AG08396 (cell line): ENCODE measurements at regions not wholly inside any gene's neighbourhood (a gene's known extent, or its start where the extent isn't known, plus 50 kb on each side); places are given as distances from the start of the nearest gene placed in this dataset.
"Not testable (repeated sequence)": the region's sequence is repeated elsewhere in the genome, so short reads cannot be mapped to it uniquely, and the experiment has no call there.

ENCODE experiments used
- DNase-seq: peaks from one replicate; pipeline ENCODE4 v3.0.0; 2012; ENCODE audit warnings: low spot score, mixed read lengths

DNA sequence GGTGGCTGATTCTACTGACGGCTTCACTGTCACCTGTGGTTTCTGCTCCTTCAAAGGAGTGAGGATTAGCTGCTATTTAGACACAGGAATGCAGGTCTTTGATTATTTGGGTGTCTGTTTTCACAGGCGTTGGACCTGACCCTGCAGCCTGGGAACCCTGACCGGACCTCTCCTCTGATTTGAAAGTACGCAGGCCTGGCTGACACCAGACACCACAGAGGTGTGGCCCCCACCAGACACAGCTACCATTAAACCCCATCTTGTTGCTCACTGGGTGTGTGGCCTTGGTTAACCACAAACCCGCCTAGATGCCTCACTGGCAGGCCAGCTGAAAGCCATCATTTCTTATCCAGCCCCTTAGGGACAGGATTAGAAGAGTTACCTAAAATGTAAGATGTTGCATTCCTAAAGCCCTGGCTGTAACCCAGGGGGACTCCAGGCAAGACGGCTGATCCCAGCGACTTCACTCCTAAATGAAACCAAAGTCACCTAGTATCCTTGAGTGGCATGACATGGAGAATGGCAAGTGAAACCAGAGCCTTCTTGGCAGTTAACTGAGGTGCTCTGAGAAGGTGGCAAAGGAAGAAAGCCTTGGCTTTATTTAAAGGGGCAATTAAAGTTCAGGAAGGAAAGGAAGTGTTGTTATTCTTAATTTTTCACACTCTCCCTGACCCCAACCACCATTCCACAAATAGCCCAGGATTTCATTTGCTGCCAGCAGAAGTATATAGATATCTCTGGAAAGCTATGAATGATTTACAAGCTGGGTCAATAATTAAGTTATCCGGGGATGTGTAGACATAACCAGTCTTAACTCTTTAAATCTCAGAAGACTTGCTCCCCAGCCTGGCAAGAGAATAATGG lies 169.9 kb downstream of the QRSL1 start:
- DNase-seq, result peak; percentile 29

DNA sequence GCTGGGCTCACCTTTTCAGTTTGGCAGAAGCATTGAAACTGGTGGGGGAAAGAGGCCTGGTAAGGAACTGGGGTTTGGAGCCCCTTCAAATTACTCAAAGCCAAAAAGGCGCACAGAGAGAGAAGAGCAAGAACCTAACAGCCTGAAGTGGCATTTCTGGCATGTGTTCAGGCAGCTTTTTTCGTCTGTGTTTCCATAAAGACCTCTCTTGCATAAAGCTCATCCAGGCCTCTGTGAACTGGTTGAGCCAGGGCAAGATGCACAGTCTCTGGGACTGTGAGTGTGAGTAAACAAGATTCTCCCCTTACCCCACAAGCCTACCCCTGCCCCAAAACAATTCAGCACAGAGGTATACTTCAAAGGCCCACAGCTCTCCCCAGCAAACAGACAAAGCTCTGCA lies 167.8 kb downstream of the QRSL1 start:
- DNase-seq, result no peak

DNA sequence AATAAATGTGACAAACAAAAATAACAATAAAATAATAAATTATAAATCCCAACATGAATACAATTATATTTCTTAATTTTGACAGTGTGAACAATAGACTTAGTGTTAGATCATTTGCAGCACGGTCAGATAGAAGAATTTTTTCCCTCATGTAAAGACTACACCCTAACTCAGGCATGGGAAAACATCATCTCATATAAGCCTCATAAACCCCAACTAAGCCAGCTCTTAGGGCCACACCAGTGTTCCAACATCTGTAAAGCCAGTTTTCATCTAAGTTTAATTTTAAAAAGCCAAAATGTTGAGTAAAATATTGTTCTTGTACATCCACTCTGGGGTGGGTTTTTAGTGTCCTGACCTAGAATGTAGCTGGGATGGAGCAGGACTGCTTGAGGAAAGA lies 167.4 kb downstream of the QRSL1 start:
- DNase-seq, result no peak

DNA sequence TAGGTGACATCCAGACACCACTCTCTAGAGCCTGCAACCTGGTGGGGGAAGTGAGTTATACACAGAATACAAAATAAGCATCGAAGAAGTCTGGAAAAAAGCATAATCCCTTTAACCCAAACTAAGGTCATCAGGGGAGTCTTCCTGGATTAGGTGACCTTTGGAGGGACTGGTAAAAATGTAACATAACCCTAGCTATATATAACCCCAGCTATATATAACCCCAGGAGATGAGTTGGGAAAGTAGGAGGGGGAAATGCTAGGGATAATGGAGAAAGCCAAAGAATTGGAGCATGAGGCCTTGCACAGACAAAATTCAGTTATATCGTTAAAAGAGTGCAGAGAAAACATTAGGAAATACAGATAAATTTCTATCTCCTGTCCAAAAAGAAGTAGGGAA lies 164.8 kb downstream of the QRSL1 start:
- DNase-seq, result no peak

DNA sequence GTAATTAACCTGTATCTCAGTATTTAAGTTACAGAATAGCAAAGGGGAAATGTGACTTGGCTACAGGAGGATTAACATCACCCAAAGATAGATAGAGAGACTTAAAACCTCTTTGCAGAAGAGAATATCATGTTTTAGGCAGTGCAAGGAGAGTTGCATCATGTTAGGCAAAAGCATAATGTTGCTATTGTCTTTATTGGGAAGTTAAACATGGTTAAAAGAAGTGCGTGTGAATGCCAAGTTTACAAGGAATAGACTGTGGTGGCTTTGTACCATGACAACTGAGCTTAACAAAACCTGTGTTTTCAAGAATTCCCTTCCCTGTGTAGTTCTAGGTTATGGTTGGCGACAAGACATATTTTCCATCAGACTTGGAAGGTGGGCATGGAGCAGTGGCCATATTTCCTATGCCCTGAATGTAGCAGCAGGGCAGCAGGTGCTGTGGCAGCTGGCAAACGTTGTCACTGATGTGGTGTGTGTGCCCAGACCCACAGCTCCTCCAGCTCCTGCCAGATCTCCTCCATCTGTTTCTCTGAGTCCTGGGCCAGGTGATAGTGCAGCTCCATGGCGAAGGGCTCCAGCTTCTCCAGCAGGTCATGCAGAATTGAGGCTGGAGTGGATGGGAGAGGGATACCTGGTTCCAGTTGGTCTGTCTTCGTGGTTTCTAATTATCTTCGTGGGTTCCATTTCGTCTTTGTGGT lies 163.3 kb downstream of the QRSL1 start:
- DNase-seq, result no peak

DNA sequence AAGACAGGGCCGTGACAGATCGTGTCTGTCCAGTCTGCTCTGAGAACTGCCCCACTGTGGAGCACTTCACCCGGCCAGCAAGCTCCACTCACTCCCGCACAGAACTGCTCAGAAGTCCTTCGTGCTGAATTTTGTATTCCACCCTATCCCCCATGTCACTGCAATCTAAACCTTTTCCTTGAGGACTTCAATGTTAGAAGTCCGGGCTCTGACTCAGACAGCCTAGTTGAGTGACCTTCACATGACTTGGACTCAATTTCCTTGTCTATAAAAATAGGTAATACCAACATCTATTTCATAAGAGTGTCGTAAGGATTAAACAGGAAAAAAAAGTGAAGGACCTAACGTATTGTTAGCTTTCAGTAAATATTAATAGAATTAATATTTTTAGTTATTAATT lies 161.6 kb downstream of the QRSL1 start:
- DNase-seq, result no peak

DNA sequence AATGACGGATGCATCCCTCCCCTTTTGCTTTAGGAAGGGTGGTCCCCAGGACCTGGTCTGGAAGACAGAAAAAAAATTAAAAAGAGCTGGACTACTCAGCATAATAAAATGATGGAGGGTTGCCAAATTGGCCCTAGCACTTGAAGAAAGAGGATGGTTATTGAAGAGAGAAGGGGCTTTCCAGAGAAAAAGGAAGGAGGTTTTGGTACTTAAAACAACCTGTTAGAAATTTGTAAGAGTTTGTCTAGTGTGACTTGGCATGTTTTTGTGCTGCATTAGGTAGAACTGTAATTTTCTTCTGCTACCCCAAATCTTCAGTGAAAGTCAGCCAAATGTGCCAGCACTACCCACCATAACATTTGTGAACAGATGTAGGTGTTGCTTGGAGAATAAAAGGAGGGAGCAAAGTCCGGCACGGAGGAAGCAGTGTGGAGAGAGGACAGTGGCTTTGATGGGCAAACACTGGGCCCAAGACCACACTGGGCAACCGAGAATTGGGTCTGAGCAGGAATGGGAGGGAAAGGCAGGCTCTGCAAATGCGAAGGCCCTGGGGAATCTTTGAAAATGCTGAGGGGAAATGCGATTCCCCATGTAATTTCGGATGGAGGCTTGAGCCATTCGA lies 160.9 kb downstream of the QRSL1 start:
- no peak for DNase-seq

DNA sequence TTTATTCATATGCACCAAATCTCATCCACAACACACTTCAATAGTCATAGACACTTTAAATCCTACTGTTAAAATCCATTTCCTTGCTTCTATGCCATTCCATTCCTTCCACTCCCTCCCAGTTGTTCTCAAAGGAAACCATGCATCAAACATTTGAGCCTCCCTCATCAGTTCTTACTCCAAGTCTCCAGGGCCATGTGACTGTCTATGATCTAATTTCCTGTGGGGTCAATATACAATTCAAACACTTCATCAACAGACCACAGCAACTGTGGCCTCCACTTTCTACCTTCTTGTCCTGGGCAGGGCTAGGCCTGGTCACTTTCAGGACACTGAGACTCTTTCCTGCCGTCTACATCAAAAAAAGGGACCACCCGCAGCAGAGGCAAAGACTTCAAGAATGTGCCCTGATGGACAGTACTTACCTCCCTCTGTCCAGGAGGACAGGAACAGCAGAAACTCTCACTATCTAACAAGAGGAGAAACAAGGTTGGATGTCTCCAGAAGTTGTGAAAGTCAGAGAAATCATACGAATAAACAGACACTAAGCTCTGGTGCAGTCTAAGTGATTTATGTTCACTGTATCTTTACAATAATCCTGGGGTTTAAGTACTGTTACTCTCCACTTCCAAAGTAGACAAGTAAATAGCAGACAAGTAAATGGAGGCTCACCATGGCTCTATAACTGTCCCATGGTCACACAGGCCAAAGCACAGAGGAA lies 160.2 kb downstream of the QRSL1 start:
- DNase-seq, result no peak

DNA sequence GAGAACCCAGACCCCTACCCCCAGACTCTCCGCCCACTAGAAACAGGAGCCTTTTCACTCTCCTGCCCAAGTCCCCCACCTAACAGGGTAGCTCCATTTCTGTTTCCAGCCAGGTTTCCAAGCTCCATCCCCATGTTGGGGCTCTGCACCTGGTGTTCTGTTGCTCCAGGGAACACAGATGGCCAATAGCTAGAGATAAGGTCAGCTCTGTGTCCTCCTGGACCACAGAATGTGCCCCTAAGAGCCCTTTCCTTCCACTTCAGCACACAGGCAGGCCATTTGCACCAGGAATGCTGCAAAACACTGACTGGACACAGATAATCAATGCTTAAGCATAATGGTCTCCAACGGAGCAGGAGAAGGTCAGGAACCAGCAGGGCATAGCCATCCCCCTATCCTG lies 159.4 kb downstream of the QRSL1 start:
- no peak for DNase-seq

DNA sequence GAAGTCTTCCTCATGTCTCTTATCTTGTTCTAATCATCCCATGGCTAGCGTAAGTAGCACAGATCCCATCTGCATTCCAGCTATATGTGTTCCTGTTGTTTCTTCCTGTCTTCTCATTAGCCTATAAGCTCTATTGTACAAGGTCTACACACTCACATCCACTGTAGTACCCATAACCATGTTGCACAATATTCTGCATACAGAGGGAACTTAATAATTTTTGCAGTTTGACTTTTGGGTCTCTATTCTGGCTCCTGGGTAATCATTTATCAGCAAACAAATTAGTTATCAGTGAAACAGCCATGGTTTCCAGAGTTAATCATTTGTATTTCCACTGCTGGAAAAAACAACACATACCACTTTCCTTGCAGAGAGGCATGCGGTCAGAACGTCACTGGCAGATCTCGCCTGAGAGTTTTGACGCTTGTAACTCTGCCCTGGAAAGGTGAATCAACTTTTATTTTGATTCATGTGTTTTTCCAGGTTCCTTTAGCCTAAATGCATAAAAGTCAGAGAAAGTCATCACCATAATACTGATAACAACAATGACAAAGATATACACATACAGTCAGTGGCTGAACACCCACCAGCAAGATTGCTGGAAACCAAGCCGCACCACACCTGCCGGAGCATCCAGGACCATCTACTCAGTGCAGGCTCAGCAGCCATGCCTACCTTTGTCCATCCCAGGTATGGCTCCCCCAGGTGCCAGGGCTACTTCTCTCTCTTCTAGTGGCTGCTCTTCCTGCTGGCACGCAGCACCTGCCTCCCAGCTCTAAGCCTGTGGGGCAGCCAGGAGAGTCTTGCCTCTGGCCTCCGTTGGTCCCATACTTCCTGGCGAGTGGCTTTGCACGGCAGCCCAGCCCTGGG lies 158.2 kb downstream of the QRSL1 start:
- DNase-seq, result no peak

DNA sequence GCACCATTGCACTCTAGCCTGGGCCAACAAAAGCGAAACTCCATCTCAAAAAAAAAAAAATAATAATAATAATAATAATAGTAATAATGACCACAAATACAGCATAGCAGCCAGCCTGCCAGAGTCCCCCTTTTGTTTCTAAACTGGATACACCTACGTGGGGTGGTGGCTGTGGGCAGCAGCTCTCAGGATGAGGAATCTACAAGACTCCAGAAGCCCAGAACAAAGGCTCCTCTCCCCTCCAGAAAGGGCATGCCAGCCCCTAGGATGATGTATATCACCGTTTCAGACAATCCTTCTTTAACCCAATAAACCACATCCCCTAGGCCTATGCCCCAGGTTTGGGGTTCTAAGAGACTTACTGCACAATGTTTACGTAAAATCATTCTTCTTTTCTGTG lies 155.9 kb downstream of the QRSL1 start:
- DNase-seq, result no peak

DNA sequence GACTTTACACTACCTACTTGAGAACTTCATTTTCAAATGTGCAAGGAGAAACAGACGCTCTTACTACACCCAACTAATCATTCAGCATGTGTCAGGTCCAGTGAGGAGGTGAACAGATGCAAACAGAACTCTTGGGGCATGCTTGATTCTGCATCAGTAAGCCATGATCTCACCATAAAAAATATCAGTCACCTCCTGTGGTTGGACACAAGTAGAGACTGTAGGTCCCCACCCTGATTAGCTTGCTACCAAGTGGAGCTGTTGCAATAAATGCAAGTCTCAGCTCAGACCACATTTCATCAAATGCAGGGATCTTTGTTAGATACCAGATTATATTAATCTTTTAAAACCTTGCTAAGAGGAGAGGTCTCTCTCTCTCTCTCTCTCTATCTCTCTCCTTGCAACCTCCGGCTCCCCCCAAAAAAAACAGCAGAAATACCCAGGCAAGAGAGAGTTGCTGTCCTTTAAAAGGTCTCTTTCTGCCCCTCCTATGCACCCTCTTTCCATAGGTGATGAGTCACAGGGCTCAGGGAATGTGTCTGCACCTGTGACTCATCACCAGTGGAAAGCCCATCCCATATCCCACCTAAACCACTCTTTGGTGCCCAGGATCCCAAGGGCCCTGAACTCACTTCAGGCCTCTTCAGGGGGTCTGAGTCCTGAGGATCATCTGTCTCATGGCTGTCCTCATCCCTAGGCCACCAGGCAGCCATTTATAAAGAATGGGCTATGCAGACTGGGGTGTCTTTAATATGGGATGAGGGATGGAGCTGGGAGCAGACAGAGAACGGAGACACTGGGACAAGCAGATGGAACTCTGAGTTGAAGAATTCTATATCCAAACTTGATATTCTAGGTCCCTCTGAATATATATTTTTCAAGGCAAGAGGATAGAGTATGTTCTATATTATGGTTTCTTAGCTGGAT lies 154.5 kb downstream of the QRSL1 start:
- DNase-seq, result no peak

DNA sequence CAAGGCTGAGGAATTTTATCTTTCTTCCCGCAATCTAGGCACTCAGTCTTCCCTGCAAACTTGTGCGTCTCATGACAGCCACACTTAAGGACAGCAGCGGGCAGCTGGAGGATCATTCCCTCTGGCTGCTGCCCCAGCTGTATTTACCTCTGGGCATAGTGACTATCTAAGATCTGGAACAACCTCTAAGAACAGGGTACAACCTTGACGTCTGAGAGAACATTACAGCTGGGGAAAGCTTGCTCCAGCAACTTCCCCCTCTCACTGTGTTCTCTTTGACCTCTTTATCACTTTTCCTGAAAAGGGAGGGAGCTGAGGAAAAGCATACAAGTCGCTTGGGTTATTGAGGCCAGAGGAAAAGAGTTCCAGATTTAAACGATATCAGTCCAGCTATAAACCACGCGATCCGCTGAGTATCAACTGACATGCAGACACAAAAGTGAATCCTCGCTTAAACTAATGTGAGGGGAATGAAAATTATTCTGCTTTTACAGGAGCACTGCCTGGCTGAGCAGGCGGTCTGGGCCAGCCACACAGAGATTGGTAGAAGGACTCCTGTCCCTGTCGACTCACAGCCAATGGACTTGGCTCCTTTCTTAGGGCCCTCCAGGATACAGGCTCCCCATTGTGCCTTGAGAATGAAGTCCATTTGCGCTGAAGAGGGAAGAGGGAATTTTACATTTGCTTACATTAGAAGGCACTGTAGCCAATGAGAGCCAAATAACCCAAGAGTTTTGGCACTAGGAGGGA lies 153.3 kb downstream of the QRSL1 start:
- no peak for DNase-seq

DNA sequence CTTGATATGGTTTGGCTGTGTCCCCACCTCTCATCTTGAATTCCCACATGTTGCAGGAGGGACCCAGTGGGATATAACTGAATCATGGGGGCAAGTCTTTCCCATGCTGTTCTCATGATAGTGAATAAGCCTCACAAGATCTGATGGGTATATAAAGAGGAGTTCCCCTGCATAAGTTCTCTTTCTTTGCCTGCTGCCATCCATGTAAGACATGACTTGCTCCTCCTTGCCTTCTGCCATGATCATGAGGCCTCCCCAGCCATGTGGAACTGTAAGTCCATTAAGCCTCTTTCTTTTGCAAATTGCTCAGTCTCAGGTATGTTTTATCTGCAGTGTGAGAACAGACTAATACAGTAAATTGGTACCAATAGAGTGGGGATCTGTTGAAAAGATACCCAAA lies 150.2 kb downstream of the QRSL1 start:
- not testable (repeated sequence) for DNase-seq

DNA sequence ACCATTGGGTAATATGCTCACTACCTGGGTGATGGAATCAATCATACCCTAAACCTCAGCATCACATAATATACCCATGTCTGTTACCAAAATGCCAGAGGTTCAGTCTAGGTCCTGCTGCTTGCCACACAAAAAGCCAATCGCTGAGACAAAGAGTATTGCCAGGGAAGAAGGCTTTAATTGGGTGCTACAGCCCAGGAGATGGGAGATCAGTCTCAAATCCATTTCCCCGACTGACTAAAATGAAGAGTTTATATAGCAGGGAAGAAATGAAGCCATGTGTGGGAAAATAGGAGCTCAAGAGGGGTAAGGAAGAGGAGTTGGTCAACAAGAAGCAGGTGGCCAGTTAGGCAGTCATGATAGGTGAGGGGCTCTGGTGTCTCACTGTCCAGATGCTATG lies 149.6 kb downstream of the QRSL1 start:
- no peak for DNase-seq

DNA sequence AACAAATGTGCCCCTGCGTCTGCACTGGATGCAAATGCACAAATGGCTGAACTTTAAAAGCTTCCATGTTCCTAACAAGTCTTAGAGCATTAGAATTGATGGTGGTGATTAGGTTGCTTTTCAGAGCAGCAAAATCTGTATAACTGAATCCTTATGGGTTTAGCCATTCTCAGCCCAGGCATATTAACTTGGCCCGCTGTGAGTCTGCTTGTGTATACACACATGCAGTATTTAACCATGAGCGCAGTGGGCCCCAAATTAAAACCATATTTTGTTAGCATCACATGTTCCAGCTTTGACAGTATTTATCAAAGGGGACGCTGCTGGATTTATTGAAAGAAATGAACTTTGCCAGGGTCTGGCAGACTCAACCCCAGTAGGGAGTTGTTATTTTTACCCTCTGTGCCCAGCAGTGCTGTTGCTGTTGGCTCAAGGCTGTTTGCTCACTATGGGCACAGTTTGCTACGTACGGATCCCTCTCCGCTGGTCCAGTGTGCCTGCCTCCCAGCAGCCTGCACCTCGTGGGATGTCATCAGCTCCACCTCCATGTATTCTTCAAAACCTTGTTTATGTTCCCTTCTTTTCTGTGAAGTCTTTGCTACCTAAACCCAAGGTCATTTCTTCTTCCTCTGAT lies 144.7 kb downstream of the QRSL1 start:
- no peak for DNase-seq

DNA sequence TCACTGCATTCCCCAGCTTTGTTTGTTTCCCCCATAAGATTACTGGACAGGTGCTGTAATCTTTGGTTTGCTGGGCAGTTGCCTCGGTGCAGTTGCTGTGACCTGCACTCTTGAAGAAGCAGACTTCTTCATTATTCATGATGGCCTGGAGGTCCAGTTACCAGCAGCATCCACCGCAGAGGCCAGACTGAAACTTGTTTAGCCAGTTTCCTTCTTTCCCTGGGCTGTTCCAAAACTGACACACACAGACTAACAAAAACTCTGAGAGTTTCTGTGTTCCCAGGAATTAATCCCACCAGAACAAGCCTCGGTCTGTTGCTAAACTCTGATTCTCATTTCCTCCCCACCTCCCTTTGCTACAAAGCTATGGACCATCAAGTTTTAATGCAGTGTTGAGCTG lies 144.1 kb downstream of the QRSL1 start:
- no peak for DNase-seq

DNA sequence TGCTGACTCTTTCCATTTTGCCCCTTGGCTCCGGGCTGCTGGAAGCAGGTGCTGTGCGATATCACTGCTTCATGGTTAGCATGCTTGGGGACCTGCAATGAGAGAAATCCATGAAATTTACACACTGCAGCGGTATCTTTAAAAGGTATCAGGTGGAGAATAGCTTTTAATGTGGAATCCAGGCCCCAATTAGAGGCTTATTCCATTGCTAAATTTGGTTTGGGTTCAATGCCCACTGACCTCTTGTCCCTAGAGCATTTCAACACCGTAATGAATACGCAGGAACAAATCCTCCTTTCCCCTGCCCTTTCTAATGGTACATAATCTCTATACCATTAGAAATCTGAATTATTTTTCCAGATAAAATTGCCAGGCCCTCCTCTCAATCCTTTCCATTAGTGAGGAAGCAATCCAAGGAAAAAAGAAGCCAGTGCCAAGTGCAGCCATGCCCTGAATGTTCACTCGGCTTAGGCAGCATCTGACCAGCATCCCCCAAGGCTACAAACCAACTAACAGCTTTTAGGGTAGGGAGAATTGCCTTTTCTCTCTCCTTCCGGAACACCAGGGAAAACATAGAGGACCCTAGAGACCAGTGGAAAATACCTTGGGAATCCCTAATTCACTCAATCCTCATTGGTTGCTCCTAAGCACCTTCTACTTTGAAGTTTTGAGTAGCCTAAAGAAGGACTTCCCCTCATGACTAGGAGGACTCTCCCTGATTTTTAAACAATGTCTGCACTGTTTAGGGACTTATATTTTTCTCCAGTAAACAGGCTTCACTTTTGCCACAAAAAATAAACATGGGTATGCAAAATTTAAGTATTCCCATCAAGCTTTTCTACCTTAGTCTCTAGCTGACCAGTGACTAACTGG lies 143.1 kb downstream of the QRSL1 start:
- no peak for DNase-seq
